ENCODE measurements at regions not wholly inside any gene's neighbourhood (a gene's known extent, or its start where the extent isn't known, plus 50 kb on each side); places are given as distances from the start of the nearest gene placed in this dataset.

- DNase-seq (ENCODE audit: low read depth in 3 of 3, low spot score in 2 of 3): no peak
Observed at GRCh38 chr2:16198166-16198912, 258.0 kb downstream of the MYCN start.

- no peak for DNase-seq (ENCODE audit: low read depth in 3 of 3, low spot score in 2 of 3)
Observed at GRCh38 chr2:16197504-16198147, 257.3 kb downstream of the MYCN start.

DNA sequence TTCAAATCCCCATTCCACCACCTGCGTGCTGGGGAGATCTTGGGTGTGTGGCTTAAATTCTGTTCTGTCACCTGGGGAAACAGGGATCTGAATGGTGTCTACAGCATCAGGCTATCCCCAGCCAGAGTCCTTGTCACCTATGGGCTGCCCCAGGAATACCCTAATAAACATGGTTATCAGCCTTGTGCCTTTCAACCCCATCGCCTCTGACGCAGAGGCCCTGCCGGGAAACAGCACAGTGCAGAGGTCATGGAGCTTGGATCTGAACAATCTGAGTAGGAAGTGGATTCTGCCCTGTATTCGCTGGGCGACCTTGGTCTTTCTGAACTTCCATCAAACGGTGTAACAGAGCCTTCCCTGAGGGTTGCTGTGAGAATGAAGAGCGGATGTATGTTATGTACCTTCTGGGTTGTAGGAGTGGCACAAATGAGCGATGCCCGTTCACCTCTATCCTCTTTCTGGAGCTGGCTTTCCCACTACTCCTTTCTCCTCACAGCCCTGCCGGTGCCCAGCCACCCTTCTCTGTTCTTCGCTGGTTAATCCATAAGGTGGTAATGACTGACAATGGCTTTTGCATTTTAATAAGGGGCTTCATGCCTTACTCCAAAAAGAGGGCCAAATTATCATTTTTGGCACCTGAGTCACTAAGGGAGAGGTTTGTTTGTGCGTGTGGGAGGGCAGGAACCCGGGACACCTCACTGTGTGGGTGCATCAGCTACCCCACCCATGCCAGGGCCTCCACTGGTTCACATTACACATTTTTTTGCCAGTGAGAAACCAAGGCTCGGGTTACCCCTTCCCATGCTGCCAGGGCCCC lies 256.5 kb downstream of the MYCN start:
- no peak for DNase-seq (ENCODE audit: low read depth in 3 of 3, low spot score in 2 of 3)

GRCh38 chr2:16195681-16196070 lies 255.3 kb downstream of the MYCN start:
- no peak for DNase-seq (ENCODE audit: low read depth in 3 of 3, low spot score in 2 of 3)

- DNase-seq (ENCODE audit: low read depth in 3 of 3, low spot score in 2 of 3): no peak
Observed at GRCh38 chr2:16194931-16195680, 254.8 kb downstream of the MYCN start.

DNA sequence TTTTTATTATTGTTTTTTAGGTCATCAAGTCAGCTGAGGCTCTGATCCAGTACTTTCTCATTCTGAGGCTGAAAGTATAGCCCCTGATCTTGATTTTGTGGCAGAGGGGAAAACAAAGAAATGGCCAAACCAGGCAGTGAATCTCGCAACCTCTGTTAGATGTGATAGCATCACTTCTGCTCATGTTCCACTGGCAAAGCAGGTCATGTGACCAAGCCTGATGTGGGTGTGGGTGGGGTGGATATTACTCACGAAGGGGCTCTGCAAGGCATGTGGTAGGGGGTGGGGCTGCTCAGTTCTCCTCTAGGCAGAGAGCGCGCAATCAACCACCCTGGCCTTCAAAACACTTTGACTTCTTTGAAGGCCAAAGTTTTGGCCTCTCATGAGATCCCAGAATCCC lies 254.2 kb downstream of the MYCN start:
- DNase-seq (ENCODE audit: low read depth in 3 of 3, low spot score in 2 of 3): no peak

- DNase-seq (ENCODE audit: low read depth in 3 of 3, low spot score in 2 of 3): no peak
Observed at GRCh38 chr2:16194096-16194390, 253.7 kb downstream of the MYCN start.

DNA sequence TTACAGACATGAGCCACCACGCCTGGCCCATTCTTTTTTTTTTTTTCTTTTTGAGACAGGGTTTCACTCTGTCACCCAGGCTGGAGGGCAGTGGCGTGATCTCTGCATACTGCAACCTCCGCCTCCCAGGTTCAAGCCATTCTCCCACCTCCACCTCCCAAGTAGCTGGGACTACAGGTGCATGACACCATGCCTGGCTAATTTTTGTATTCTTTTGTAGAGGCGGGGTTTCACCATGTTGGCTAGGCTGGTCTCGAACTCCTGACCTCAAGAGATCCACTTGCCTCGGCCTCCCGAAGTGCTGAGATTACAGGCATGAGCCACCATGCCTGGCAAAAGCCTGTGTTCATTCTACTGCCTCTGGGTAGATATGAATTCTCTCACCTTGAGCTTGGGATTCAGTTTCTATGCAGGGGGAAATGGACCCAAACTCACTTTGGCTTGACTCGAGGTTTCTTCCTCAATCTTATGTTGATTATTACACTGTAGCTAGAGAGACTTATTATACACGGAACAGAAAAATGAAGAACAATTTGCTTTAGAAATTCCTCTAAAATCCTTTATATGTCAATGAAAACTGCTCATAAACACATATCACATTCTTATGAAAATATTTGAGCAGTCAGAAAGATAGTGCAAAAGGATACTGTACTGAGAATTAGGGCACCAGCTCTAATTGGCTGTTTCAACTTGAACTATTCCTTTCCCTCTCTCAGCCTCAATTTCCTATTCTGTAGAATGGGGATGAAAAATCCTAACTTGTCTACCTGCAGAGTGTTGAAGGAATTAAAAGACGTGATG lies 252.3 kb downstream of the MYCN start:
- DNase-seq (ENCODE audit: low read depth in 3 of 3, low spot score in 2 of 3): no peak

DNA sequence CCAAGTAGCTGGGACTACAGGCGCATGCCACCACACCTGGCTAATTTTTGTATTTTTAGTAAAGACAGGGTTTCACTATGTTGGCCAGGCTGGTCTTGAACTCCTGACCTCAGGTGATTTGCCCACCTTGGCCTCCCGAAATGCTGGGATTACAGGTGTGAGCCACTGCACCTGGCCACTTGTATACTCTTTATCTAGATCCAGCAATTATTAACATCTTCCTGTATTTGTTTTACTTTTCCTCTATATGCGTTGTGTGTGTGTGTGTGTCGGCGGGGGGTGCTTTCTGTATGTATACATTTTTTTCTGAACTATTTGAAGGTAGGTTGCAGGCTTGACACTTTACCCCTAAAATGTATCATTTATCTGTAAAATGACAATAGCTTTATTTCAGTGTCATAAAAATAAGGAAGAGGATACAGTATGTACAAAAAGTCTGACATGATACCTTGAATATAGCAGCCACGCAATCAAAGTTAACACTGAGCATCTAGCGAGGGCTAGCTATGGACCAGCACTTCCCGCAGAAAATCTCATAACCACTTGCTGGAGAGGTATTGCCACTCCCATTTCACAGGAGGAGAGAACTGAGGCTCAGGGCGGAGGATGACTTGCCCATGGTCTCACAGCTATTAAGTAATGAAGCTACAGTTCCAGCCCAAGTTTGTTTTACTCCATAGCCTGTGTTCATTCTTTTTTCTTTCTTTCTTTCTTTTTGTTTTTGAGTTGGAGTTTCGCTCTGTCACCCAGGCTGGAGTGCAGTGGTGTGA lies 251.3 kb downstream of the MYCN start:
- DNase-seq (ENCODE audit: low read depth in 3 of 3, low spot score in 2 of 3): no peak

DNA sequence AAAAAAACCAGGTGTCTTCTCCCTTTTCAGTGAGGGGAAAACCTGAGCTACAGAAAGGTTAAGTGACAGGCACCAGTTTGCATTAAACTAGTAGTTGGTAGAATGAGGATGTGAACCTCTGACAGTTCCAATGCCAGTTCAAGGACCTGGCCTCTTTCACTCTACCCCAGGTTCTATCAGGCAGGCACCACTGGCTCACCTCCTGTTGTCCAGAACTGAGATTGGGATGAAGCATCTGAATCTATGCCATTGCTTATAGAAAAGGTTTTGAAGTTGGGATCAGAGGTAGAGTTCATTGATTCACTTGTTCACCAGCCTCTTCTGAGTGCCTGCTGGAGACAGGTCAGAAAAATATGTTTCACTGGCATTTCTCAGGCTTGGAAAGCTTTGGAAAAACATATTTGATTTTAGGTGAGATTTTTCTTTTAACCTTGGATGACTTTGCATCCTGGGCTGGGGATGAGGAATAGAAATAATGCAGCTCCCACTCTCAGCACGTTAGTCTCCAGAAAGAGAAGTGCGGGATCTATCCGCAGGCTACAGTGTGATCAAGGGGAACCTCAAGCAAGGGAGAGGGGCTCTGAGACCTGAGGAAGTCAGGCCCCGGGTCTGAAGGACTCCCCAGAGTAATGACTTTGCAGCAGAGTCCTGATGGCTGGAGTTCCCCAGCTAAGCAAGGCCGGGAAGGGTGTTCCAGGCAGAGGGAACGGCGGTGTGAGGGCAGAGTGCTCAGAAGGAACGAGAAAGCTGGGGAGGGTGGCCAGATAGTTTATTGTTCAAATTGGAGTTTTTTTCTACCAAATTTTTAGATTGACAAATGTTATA lies 250.3 kb downstream of the MYCN start:
- no peak for DNase-seq (ENCODE audit: low read depth in 3 of 3, low spot score in 2 of 3)

- DNase-seq (ENCODE audit: low read depth in 3 of 3, low spot score in 2 of 3): no peak
Observed at GRCh38 chr2:16189836-16190160, 249.4 kb downstream of the MYCN start.

DNA sequence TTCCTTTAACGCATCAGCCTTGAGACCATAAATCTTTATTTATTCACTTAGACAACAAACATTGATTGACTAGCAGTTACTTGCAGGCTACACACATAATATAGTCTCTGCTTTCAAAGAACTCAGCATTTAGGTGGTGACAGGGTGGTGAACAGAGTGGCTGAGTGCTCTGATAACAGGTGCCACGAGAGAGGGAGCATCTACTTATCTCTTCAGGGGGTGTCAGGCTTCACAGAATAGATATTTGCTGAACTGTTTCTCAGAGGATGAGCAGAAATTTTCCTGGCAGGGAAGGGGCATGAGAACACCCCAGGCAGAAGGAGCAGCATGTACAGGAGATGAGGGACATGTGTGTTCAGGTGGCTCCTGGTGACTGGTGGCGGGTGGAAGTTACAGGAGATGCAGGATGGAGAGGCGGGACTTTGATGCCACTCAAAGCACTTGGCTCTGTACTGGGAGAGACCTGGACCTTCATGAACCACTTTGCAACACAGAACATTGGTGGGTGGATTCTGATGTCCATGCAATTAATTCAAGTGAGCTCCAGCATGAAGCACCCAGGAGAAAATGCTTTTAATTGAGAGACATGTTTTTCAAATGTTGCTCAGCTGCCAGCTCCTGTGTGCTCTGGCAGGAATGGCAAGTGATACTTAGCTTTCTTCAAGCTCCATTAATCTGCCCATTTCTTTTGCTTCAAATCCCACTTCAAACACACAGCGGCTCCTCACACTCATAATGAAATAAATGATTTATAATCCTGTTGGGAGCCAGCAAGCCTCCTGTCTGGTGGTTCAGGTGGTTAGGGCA lies 248.9 kb downstream of the MYCN start:
- peak; percentile 54 to 68 (median 63) for DNase-seq (ENCODE audit: low read depth in 3 of 3, low spot score in 2 of 3)

- DNase-seq (ENCODE audit: low read depth in 3 of 3, low spot score in 2 of 3): no peak
Observed at GRCh38 chr2:16188261-16188890, 248.0 kb downstream of the MYCN start.

DNA sequence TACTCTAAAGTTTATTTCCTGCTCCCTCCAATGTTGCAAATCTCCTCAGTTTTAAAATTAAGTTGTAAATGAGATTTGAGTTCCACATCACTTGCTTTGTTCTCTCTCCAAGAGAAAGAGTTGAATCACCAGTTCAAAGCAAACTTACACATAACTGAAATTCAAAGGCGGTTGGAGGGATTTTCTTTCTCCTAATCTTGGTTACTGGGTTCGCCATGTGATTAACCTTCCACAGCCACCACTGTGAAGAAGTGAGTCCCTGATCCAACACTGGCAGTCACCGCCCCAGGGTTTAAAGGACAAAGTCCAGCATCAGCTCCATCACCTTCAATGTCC lies 247.1 kb downstream of the MYCN start:
- DNase-seq (ENCODE audit: low read depth in 3 of 3, low spot score in 2 of 3): no peak

DNA sequence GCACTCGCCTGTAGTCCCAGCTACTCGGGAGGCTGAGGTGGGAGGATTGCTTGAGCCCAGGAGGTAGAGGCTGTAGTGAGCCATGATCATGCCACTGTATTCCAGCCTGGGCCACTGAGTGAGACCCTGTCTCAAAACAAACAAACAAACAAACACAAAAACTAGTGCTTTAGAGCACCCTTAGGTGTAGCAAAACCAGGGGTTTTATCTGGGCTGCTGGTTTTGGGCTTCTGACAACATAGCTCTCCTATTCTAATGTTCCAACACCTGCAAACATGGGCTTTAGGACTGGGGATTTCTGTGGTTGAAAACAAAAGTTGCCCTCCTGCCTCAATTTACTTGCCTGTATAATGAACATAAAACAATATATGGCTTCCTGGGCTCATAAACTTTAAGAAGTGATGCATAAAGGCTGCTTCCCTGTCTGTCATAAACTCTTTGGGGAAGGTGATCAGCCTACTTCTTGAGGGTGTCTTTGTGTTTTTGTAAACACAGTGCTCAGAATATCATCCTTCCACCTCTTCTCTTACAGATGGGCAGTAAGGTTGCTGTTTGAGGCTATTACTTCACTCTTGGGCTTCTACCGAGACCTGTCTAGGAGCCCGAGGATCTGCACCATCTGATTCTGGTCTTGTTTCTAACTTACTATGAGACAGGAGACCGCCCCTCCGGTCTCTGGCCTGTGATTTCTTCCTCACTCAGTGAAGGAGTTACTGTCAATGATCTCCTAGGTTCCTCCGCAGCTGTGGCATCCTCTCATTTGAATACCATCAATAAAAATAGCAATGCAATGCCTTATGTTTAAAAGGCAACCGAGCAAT lies 246.5 kb downstream of the MYCN start:
- DNase-seq (ENCODE audit: low read depth in 3 of 3, low spot score in 2 of 3): no peak

- DNase-seq (ENCODE audit: low read depth in 3 of 3, low spot score in 2 of 3): no peak
Observed at GRCh38 chr2:16185801-16186272, 245.5 kb downstream of the MYCN start.
